HG03442 (cell line): ENCODE measurements at regions not wholly inside any gene's neighbourhood (a gene's known extent, or its start where the extent isn't known, plus 50 kb on each side); places are given as distances from the start of the nearest gene placed in this dataset.

Experiments
- ATAC-seq: cut with Tn5 transposase; IDR thresholded peaks from one replicate; pipeline ENCODE4 v1.9.1; 2021; ENCODE audit warnings: mild to moderate bottlenecking, moderate library complexity; ENCODE audit not compliant: unreplicated experiment

DNA sequence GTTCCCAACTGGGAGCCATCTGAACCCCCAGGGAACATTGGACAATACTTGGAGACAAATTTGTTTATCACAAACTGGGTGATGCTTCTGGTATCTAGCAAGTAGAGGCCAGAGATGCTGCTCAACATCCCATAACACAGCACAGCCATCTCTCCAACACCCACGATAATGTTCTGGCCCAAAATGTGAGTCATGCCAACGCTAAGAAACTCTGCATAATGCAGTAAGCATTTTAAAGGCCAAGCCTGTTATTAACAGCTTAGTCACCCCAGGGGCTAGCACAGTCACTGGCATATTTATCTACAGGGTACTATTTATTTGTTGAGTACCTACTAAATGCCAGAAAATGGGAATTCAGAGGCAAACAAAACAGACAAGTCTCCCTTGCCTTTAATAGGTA is 873.1 kb upstream of the TMEM132C start:
- ATAC-seq = no peak

DNA sequence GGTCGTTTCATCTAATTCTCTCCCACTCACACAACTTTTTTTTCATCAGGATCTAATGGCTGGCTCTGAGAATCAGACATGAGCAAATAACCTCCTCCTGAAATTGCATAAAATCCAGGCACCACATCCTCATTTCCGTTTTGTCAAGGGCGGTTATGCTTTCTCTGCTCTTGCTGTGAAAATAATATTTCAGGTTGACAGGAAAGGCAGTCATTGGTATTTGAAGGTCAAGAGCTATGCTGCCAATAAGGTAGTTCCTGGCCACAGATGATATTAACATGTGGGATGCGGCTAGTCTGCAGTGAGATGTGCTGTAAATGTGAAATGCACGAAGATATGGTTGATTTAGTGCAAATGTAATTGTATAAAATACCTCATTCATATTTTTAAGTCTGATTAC is 870.2 kb upstream of the TMEM132C start:
- no peak for ATAC-seq

DNA sequence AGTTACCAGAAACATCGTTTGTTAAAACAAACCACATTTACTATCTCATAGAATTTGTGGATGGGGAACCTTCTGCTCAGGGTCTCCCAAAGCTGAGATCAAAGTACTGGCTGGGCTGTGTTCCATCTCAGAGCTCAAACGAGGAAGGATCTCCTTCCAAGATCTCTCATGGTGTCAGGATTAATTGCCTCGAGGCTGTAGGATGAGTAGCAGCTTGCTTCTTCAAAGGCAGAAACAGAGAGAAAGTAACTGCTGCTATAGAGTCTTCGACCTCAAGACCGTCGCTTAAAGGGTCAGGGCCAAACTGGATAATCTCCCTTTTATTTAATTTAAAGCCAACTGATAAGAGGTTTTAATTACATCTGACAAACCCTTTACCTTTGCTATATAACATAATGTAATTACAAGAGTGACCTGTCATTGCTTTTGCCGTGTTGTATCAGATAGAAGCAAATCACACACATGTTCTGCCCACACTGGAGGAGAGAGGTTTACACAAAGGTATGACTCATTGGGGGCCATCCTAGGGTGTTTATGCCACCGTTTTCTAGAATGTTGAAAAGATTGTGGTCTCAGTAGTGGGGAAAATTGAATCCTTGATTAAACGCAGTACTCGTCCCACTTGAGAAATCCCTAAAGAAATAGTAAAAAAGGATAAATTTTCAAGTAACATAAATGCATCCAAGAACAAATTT is 868.8 kb upstream of the TMEM132C start:
- no peak for ATAC-seq

DNA sequence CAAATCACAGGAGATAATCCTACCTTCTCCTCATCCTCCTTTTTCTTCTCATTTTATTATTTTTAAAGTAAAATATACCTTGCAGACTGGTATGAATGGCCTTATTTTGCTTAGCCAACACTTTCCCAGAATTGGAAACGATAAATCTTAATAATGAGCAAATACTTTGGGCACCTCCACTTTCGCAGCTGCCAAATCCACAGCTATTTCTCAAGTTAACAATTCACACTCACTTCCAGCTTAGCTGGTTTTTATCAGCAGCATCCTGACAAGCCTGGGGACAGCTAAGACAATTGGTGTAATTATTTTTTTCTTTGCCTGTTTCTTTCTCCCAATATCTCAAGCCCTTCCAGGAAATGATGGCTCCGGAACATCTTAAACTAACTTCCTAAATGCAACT is 867.5 kb upstream of the TMEM132C start:
- no peak for ATAC-seq

DNA sequence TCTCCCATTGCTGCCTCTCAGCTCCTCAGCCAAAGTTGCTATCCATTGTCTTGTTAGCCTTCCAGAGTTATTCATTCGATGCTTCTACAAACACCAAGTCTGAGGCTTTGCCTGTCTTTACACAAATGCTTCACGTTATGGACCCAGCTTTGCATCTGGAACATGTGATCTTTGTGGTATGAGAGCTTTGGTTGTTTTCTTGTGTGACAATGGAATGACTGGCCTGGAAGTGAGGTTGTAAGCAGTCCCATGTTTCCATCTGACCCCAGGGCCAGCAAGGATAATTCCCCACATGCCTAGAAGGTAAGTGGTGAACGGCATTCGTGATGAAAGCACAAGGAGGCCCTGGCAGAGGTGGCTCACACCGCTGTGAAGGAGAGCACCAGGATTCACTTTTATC is 866.7 kb upstream of the TMEM132C start:
- no peak for ATAC-seq

DNA sequence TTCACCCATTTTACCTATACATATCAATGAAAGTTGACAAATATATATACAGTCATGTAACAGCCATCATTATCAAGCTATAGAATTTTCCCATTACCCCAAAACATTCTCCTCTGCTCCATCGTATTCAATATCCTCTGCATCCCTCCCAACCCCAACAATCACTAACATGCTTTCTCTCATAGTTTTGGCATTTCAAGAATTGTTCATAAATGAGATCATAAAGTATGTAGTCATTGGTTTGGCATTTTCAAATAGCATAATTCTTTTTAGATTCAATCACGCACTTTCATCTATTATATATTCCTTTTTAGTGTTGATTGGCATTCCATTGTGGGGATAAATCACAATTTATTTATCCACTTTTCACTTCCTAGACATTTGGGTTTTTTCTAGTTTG is 866.0 kb upstream of the TMEM132C start:
- ATAC-seq = no peak

DNA sequence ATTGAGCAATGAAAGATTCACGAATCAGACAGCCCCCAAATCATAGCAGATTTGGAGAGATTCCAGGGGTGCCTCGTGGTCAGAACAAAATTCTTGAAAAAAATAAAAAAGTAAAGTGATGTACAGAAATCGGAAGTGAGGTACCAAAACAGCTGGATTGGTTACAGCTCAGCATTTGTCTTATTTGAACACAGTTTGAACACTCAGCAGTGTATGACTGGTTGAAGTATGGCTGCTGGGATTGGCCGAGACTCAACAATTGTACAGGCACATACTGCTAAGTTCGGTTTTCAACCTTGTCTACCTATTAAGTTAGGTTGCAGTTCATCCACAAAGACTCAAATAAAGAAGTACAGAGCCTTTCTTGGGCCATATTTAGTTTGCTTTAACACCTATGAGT is 865.4 kb upstream of the TMEM132C start:
- no peak for ATAC-seq

DNA sequence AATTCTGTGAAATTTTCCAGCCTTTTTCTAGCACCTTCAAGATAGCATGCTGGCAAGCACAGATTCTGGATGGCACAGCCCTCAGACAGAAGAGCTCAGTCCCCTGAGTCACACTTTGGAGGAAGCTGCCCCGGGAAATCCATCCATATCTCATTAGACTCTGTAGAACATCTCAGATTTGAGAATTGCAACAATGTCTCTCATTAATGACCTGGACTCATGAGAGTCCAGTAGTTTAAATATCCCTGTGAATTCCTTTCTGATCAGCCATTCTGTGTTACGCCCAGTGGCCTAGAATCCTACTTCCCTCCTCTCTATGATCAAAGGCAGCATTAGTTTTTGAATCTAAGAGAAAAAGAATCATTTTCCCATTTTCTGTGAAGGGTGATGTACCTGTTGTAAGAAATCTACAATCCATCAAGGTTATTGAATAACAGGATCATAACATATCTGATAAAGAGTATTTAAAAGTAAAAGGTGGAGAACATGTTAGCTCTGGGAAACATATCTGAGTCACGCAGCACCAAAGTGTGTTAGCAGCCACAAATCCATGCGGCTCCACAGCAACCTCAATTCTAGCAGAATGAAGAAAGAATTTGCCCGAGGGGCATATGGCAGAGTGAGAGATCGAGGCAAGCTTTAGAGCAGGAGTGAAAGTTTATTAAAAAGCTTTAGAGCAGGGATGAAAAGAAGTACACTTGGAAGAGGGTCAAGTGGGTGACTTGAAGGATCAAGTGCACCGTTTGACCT is 855.6 kb upstream of the TMEM132C start:
- ATAC-seq = no peak

DNA sequence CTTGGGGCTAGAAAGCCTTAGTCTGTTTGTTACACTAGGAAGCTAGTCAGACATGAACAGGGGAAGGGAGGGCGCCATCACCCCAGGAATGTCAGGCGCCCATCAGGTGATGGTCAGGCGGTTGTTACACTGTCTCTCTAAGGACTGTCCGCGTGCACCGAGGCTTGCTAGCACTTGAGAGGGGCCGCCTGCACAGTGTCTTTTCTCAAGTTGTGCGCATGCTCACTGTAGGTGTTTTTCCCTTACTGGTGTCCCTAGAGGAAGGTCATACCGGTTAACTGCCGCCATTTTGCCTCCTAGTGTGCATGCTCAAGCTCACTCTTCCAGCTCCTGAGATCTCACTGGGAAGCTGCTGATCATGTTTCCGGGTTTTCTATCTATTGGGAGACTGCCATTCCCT is 855.0 kb upstream of the TMEM132C start:
- no peak for ATAC-seq

DNA sequence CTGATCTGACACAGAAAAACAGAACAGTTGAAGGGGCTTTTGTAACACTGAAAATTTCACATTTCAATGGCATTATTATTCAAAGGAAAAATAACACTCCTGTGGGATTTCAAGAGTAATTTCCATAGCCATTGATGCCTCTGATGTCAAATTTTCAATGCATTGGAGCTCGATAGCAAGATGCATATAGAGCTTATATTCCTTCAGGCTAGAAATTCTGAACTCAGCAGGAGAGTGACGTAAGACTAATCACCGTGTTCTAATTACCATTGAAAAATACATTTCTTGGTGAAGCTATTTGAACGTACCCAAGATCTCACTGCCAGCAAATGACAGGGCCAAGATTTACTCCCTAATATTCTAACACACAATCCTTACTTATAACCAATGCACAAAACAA is 854.1 kb upstream of the TMEM132C start:
- ATAC-seq = no peak

DNA sequence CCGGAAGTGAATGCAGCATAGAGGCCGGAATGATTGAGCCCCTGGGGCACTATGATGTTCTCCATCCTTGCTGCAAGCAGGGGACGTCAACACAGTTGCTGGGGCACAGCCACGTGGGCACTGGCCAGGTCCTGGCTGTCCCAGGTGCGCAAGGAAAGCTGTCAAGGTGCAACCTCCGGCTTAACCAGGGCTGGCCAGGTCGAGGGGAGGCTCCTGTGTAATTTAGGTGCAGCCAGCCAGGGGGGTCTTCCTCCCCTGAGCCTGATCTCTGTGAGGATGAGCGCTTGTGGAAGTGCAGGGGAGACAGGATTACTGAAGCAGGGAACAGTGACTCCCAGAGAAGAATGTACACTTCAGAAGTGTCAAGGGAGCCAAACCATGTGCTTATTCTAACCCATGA is 852.8 kb upstream of the TMEM132C start:
- ATAC-seq = no peak

DNA sequence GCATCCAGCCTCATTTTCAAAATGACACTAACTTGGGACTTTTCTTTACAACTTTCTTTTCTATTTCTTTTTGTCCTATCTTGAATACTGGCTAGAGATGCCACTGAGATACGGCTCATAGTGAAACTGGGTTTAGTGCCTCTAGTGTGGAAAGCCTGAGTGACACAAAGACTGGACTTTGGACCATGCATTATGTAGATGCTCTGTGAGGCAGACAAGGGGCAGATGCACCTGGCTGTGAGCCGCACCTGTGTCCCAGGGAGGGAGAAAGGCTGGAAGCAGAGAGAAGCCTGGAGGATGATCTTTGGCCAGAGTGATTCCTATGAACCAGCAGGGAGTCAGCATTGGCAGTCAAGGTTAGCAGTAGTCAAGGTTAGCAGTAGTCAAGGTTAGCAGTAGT is 852.3 kb upstream of the TMEM132C start:
- ATAC-seq = no peak

DNA sequence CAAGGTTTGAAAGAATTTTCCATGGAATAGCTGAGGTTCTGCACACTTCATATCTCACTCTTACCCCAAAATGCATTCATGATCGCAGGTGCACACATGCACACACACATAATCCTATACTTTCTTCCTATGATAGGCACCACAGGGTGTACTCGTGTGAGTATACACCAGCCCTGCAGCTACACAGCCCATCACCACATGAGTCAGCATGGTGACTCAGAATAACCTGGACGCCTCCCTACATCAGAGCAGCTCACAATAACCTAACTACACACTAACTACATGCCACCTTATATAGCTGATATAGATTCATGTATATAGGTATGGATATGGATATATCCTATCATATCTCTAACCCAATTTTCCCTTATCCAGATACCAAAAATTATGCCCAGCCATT is 850.2 kb upstream of the TMEM132C start:
- ATAC-seq = no peak

DNA sequence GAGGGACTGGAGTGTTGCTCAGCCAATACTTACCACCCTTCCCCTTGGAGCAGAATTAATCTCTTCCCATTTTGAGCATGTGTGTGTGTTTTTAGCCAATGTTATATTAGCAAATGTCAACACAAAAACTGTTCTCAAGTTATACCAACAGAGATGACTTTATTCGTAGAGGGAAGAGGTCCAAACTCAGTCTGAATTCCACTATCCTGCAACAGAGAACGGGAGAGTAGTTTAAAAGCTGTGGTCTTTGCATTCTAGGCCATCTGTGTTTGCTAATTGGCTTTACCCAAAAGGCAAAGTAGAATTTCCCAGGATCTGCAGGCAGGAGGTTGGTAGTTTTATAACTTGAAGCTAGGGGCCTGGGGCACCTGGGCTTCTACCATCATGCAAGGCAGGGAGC is 847.9 kb upstream of the TMEM132C start:
- no peak for ATAC-seq

DNA sequence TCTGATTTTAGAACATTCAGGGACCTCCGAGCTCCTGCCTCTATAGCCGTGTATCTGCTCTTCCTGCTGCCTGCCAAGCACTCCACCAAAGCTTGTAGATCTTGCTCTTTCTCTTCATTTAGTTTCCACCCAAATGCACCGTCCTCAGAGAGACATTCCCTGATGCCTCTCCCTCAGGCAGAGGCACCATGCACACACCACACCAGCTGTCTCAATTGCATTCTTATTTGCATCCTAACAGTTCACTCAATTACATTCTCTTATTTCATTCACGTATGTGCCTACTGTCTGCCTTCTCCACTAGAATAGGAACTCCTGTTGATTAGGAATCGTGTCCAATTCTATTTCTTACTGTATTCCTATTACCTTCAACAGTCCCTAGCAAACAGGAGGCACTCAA is 845.4 kb upstream of the TMEM132C start:
- no peak for ATAC-seq

DNA sequence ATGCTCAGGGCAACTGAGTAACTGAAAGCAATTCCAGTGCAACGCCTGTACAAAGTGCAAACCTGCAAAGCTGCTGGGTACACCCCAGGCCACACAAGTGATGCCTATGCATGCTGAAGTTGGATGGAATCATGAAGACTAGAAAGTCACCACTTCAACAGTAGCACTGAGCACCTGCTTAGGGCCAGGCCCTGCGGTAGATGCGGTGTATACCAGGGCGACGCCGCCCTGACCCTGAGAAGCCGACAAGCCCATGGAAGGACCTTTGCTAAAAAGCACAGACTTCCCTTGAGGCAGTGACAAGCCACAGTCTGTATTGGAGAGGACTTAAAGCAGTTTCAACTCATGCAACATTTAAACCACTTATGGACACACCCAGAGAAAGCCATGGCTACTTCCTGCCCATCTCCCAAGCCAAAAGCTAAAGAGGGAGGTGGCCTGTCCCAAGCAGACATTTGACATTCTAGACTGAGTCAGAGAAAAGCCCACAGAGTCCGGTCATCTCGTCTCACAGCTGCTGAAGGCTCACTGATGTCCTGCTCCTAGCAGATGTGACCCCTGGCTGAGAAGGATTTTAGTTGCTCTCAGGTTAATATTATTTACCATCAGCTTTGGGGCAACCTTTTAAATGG is 843.9 kb upstream of the TMEM132C start:
- no peak for ATAC-seq

DNA sequence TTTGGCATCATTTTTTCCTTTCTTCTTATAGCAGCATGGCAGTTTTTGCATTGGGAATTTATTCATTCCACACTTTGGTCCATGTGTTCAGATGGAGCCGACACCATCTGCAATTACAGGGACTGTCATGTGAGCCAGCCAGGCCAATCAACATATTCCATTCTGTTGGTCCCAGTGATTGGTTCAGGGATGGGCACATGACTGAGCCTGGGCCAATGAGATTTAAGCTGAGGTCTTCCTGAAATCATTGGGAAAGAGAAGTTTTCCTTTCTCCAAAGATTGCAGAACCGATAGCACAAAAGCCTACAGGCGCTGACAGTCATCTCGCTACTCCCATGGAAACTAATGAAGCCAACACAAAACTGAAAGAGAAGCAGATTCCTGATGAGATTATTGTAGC is 841.5 kb upstream of the TMEM132C start:
- no peak for ATAC-seq

DNA sequence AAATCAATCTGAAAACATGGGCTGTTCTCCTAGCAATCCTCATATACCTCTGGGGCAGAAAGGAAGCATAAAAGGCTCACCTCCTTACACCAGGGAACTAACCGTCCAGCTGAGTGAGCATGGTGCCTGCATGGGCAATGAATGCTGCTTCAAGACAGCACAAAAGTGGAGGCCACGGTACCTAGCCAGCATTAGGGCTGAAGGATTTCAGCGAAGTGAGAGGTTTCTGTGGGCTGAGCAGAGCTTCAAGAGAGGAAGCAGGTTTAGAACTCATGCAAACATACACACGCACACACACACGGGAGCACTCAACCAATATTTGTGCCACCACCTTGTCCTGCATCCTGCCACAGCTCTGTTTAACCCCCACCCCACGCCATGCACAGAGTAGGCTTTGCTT is 838.5 kb upstream of the TMEM132C start:
- ATAC-seq = no peak

DNA sequence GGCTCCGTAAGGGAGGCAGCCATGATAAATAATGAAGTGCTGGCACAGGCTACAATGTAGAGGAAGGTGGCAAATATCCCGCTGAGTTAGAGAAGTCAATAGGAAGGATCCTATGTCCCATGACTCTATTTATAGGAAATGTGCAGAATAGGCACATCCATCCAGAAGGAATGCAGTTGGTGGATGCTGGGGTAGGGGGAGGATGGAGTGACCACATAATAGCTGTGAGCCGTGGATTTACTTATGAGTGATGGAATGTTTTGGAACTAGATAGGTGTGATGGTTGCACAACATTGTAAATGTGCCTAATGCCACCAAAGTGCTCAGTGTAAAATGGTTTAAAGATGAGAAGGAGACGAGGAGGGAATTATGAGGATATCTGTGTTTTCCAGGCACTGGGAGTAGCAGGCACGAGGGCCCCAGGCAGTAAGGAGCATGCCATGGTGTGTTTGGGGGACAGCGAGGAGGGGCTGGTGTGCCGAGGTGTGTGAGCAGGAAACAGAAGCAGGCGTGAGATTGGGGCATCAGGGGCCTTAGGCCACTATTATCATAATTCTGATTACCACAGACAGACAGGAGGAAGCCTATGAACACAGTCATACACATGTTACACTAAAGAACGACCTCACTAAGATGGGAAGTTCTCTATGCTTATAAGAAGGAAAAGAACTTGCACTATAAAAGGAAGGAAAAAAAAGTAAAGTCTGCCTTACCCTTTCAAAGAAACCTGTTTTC is 837.3 kb upstream of the TMEM132C start:
- ATAC-seq = no peak

DNA sequence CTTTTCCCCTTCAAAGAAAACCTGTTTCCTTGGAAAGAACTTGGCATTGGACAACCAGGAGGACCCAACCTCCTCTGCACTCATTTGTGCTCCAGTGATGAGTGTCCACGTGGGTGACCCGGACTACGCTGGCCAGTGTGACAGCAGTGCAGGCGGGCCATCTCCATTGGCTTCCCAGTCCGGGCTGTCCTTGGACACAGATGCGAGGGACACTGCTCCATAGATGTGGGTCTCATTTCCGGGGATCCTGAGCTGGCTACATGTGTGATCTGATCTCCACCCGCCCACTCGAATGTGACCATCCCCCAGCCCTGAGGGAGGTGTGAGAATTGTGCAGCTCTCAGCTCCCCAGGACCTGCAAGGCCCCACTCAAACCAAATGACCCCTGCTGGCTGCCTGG is 836.6 kb upstream of the TMEM132C start:
- ATAC-seq = no peak

DNA sequence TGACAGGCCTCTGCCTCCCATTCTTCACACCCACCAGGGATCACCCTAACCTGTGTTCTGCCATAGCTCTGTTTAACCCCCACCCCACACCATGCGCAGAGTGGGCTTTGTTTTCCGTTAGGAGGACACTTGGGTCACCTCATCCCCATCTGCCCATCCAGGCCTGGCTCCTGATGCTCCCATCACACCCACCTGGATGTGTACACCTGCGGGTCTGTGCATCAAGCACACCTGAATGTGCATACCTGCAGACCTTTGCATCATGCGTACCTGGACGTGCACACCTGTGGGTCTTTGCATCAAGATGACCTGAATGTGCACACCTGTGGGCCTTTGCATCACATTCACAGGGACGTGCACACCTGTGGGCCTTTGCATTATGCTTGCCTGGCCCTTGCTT is 835.8 kb upstream of the TMEM132C start:
- no peak for ATAC-seq

DNA sequence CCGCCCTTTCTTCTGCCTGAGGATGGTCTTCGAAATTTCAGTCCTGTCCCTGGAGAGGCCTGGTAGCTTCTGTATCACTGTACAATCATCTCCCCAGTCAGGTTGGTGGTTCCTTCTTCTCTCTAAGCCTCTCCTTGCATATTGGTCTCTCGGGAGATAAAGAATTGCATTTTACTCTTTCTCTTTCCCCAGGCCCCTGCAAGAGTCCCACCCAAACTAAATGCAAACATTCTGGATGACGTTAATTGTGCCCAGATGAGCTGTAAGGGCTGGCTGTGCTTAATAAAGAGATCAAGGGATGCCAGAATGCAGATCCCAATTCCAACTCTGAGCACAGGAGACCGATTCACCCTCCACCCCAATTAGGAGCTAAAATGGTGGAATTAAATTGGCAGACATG is 835.4 kb upstream of the TMEM132C start:
- ATAC-seq = no peak
